Lower leg skin (tissue), 3 donors: ENCODE measurements at regions not wholly inside any gene's neighbourhood (a gene's known extent, or its start where the extent isn't known, plus 50 kb on each side); places are given as distances from the start of the nearest gene placed in this dataset.

Experiments used
- POLR2A ChIP-seq, 2 donors: fragments of 450-650 bp; IDR thresholded peaks; one replicate each; pipeline ENCODE4 v1.6.1; 2016 to 2017; ENCODE audit warnings: antibody characterized with exemption in 2 of 2, mild to moderate bottlenecking in 1 of 2, moderate library complexity in 1 of 2
- TF ChIP-seq, protein P1 (sequence below), 3 donors: fragments of 450-650 bp; IDR thresholded peaks; one replicate each; pipeline ENCODE4 v1.5.1; 2016; ENCODE audit warnings: antibody characterized with exemption in 3 of 3, mild to moderate bottlenecking in 3 of 3, moderate library complexity in 2 of 3

DNA sequence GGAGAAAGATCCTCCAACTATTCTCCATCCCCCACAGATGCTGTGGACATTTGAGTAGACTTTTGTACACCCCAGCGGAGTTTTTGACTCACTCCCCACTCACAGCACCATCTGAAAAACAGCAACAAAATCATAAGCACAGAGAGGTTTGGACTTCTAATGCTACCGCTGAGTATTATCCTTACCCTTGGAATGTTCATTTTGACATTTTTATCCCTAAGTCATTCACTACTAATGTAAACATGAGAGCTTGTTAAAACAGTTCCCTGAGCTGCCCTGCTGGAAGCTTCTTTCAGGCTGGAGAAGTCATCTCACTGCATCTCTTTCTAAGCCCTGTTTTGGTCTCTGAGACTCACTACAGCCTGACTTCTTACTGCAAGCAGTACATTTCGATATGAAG is 1045.9 kb downstream of the MCTP2 start:
- TF ChIP-seq, protein P1, sequence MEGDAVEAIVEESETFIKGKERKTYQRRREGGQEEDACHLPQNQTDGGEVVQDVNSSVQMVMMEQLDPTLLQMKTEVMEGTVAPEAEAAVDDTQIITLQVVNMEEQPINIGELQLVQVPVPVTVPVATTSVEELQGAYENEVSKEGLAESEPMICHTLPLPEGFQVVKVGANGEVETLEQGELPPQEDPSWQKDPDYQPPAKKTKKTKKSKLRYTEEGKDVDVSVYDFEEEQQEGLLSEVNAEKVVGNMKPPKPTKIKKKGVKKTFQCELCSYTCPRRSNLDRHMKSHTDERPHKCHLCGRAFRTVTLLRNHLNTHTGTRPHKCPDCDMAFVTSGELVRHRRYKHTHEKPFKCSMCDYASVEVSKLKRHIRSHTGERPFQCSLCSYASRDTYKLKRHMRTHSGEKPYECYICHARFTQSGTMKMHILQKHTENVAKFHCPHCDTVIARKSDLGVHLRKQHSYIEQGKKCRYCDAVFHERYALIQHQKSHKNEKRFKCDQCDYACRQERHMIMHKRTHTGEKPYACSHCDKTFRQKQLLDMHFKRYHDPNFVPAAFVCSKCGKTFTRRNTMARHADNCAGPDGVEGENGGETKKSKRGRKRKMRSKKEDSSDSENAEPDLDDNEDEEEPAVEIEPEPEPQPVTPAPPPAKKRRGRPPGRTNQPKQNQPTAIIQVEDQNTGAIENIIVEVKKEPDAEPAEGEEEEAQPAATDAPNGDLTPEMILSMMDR (IDR thresholded peaks at IDR 0.05), result no peak
- TF ChIP-seq POLR2A (IDR thresholded peaks at IDR 0.05), result no peak
